ENCODE measurements at regions not wholly inside any gene's neighbourhood (a gene's known extent, or its start where the extent isn't known, plus 50 kb on each side); places are given as distances from the start of the nearest gene placed in this dataset.

- TF ChIP-seq CTCF (conservative IDR thresholded peaks at IDR 0.05; ENCODE audit: low read length) (no peak), EZH2phosphoT487 (IDR thresholded peaks at IDR 0.05; ENCODE audit: borderline replicate concordance, low read depth, low read length) (no peak)
These were observed 189.7 kb upstream of the DPP10 start for GRCh38 chr2:114252713-114253112.

All from OCI-LY7 (cell line).